Stimulated activated CD8-positive, alpha-beta memory T cell treated with anti-CD3 and anti-CD28 coated beads, Interleukin-4, amount 100 ng/mL, for 48 hours (primary cell): ENCODE measurements at regions not wholly inside any gene's neighbourhood (a gene's known extent, or its start where the extent isn't known, plus 50 kb on each side); places are given as distances from the start of the nearest gene placed in this dataset.

Source experiments
- DNase-seq: peaks from one replicate; pipeline ENCODE4 v3.0.0-alpha.2; 2020

GRCh38 chr2:133952896-133953295 is 301.0 kb upstream of the MGAT5 start:
- DNase-seq, result no peak

GRCh38 chr2:133953524-133953923 is 300.3 kb upstream of the MGAT5 start:
- DNase-seq, result no peak

GRCh38 chr2:133954636-133955035 is 299.2 kb upstream of the MGAT5 start:
- no peak for DNase-seq

DNA sequence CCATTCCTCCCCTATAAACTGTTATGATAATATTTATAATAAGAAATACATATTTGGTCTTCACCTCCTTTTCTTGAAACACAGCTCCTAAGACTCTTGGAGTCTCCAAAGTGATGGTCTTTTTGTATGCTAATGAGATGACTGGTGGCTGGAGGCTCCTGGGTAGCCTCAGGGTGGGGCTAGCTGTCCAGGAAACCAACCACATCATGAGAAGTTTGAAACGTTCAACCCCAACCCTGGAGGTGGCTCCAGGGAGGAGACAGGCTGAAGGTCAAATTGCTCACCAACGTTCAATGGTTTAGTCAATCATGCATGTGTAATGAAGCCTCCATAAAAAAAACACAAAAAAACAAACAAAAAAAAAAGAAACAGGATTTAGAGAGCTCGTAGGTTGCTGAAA is 298.7 kb upstream of the MGAT5 start:
- no peak for DNase-seq

- no peak for DNase-seq
Observed at GRCh38 chr2:133956434-133956935, 297.4 kb upstream of the MGAT5 start.

DNA sequence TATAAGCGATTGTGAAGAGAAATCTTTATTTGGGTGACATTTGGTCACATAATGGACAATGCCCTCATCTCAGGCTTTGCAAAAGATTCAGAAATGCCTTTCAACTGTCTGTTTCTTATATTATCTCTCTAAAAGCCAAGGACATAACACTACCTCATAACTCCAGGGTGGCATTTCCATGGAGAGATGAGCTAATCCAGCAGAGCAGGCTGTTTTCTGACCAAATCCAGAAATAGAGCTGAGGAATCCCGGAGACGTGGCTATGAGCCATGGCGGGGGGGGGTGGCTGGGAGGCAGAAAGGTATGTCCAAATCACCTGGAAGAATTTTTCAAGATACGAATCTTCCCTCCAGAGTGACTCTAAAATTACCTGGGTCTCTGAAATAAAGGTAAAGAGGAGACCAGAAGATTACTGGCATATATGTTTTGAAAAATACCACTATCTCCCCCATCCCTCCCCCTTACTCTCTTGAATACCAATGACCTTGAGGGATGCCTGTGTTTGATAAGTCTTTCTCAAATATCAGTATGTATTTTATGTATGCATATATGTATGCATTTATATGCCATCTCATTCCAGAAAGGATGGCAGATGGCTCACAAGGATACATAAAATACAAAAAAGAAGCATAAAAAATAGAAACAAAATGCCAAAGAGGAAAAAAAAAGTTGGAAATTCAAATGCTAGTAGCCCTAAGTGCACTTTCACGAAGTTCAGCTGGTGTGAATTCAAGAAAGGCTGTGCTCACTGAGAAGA is 296.0 kb upstream of the MGAT5 start:
- no peak for DNase-seq

- DNase-seq, result no peak
Observed at GRCh38 chr2:133959066-133959465, 294.8 kb upstream of the MGAT5 start.

- no peak for DNase-seq
Observed at GRCh38 chr2:133966720-133967304, 287.1 kb upstream of the MGAT5 start.

DNA sequence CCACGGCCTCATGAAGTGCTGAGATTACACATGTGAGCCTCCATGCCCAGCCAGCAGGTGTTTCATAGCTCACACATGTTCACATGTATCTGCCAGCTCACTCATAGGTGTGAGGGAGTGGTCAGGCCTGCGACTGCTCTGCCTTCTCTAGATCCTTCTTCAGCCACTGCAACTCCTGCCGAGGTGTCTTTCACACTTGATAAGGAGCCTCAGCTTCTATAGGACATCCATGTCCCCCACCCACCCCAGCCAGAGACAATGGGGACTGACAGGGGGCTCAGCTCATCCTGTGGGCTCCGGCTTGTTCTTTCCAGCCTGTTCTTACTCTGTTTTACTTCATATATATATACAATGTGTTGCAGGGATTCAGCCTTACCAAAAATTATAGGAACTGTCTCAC is 286.5 kb upstream of the MGAT5 start:
- DNase-seq, result no peak

DNA sequence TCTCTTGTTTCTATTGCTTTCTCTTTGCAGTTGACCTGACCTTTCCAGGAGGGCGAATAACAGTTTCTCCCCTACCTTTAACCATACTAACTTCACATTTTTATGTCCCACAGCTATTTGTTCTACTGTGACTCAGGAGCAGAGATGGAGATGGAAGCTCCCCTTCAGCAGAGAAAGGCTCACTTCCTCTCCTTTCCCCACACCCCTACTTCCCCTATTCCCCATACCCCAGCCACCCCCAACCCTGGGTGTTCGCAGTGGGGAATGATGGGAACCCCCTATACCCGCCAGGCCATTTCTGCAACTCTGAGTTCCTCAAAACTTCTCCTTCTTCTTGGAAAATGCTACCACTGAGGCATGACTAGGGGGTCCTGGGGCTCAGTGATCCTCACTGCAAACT is 285.4 kb upstream of the MGAT5 start:
- DNase-seq, result no peak

- DNase-seq, result no peak
Observed at GRCh38 chr2:133970641-133971040, 283.2 kb upstream of the MGAT5 start.

- DNase-seq, result no peak
Observed at GRCh38 chr2:133972297-133972696, 281.6 kb upstream of the MGAT5 start.

DNA sequence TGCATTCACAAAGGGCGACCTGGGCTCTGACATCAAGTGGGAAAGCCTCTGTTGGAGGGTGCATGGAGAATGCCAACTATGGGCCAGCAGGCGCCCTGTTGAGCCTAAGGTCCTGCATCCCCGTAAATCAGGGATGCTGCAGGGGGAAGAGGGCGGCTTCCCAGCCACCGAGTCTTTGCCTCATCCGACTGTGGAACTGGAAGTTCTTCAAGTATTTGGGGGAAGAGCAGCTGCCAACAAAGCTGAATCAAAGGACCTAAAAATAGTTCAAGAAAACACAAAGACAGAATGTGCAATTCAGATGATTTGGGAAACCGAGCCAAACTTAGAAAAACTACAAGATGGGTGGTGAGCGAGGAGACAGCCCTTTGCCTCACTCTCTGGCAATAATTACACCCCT is 281.1 kb upstream of the MGAT5 start:
- DNase-seq, result no peak

DNA sequence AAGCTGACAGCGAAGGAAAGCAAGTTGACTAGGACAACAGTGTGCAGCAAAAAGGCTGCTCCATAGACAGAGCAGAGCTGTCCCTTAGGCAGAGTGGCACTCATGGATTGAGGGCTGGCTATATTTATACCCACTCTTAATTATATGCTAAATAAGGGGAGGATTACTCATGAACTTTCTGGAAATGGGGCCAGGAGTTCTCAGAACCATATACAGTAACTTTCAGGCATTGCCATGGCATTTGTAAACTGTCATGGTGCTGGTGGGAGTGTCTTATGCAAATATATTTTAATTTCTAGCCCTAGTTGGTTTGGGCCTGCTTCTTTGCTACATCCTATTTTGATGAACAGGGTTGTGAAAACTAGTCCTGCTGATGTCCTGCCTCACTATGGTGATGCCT is 279.5 kb upstream of the MGAT5 start:
- no peak for DNase-seq

GRCh38 chr2:133975135-133975534 is 278.7 kb upstream of the MGAT5 start:
- DNase-seq, result no peak

- no peak for DNase-seq
Observed at GRCh38 chr2:133975676-133976428, 278.0 kb upstream of the MGAT5 start.

GRCh38 chr2:133976659-133977058 is 277.2 kb upstream of the MGAT5 start:
- DNase-seq, result no peak

GRCh38 chr2:133977405-133977804 is 276.5 kb upstream of the MGAT5 start:
- no peak for DNase-seq

- DNase-seq, result no peak
Observed at GRCh38 chr2:133982256-133982655, 271.6 kb upstream of the MGAT5 start.

DNA sequence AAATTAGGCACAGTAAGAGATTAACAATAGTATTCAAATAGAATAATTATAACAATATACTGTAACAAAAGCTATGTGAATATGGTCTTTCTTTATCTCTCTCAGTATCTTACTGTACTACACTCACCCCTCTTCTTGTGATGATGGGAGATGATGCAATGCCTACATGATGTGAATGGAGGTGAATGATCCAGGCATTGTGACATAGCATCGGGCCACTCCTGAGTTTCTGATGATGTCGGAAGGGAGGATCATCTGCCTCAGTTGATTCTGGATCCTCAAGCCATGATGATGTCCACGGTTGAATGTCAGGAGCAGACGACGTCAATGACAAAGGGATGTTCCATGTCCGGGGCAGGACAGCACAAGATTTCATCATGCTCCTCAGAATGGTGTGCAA is 268.3 kb upstream of the MGAT5 start:
- DNase-seq, result no peak

DNA sequence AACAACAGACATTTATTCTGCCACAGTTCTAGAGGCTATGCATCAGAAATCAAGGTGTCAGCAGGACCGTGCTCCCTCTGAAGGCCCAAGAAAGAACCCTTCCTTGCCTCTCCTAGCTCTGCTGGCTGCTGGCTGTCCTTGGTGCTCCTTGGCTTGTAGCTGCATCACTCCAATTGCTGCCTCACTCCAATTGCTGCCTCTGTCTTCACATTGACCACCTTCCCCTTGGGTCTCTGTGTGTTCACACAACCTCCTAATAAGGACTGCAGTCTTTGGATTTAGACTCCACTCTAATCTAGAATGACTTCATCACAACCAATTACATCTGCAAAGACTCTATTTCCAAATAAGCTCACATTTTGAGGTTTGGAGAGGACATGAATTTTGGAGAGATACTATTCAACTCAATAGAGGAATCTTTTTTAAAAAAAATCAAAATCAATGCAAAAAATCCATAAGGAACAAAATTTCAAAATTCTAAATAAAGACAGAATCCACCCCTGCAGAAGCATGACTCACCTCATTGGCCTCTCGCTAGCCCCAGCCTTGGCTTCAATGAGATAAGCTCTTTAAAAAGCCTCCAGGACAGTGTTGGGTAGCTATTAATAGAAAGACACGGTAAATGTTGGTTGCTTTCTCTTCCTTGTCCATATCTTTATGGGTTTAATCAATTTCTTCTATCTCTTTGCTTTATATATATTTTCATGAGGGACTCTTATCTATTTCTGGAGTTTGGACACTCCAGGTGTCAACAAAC is 267.6 kb upstream of the MGAT5 start:
- no peak for DNase-seq

GRCh38 chr2:133986881-133987795 is 266.7 kb upstream of the MGAT5 start:
- DNase-seq, result no peak
